ENCODE measurements at regions not wholly inside any gene's neighbourhood (a gene's known extent, or its start where the extent isn't known, plus 50 kb on each side); places are given as distances from the start of the nearest gene placed in this dataset.

DNA sequence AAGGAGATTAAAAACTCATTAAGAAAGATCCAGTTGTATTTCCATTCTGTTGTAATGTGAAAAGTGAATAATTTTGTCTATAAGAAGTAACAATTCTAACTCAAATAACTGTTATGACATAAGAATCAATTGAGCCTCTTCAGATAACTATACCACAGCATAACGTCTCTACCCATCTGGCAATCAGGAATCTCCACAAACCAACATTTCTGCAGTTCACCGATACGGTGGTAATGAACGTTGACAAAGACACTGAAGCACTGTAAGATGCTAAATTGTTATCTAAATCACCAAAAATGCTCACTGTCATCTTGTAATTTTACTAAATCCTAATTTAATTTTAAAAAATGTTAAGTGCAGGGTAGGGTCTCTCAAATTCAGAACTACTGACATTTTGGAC, 130.9 kb upstream of the USP15 start:
- no peak overlapping the region for H3K4me2 ChIP-seq (ENCODE audit: low read length)
- no peaks in the 10 kb centered on the region for H4K20me1 ChIP-seq (ENCODE audit: control insufficient read depth, insufficient read depth, low read depth, low read length)
- H3F3A ChIP-seq (ENCODE audit: control insufficient read depth, insufficient read depth): no peaks in the 10 kb centered on the region
- no peak overlapping the region for H3K4me3 ChIP-seq (ENCODE audit: low read length)
- H3K79me2 ChIP-seq (ENCODE audit: control insufficient read depth, low read length): no peaks in the 10 kb centered on the region
- no peaks in the 10 kb centered on the region for H3K9me2 ChIP-seq (replicated peaks; ENCODE audit: control insufficient read depth, low read length)
- no peaks in the 10 kb centered on the region for H3K9me3 ChIP-seq (ENCODE audit: control insufficient read depth, insufficient read depth, low read length)
- no peaks in the 10 kb centered on the region for H3K4me1 ChIP-seq (ENCODE audit: control insufficient read depth, low read length)
- H3K27ac ChIP-seq (ENCODE audit: low read depth, low read length): no peak overlapping the region
- no peaks in the 10 kb centered on the region for H3K36me3 ChIP-seq (ENCODE audit: control insufficient read depth, low read length)
- H3K27me3 ChIP-seq (ENCODE audit: control insufficient read depth, low read length): peaks cover 11% of the 10 kb centered on the region; the same call in 1 of the 2 replicates
- TF ChIP-seq, protein P1, sequence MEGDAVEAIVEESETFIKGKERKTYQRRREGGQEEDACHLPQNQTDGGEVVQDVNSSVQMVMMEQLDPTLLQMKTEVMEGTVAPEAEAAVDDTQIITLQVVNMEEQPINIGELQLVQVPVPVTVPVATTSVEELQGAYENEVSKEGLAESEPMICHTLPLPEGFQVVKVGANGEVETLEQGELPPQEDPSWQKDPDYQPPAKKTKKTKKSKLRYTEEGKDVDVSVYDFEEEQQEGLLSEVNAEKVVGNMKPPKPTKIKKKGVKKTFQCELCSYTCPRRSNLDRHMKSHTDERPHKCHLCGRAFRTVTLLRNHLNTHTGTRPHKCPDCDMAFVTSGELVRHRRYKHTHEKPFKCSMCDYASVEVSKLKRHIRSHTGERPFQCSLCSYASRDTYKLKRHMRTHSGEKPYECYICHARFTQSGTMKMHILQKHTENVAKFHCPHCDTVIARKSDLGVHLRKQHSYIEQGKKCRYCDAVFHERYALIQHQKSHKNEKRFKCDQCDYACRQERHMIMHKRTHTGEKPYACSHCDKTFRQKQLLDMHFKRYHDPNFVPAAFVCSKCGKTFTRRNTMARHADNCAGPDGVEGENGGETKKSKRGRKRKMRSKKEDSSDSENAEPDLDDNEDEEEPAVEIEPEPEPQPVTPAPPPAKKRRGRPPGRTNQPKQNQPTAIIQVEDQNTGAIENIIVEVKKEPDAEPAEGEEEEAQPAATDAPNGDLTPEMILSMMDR (IDR thresholded peaks at IDR 0.05; ENCODE audit: low read depth, low read length, poor library complexity, severe bottlenecking): no peak
- no peak for TF ChIP-seq EZH2phosphoT487 (IDR thresholded peaks at IDR 0.05; ENCODE audit: borderline replicate concordance, low read length)

DNA sequence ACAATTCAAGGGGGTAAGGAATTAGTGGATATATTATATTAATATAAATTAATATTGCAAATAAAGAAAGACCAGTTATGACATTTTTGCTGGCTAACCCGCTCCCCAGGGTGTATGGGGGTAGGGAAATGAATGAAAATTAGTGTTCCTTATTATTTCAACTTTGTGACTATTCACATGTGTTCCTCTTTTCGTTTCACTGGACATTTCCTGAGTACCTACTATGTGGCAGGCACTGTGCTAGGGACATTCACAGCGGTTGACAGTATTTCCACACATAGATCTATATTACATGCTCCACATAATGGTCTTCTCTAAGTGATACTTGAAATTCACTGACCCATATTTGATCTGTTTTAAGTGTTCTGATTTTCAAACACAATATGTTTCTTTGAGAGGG, 129.8 kb upstream of the USP15 start:
- Histone ChIP-seq H3K36me3 (ENCODE audit: control insufficient read depth, low read length) (no peaks in the 10 kb centered on the region), H3K9me2 (replicated peaks; ENCODE audit: control insufficient read depth, low read length) (no peaks in the 10 kb centered on the region), H3K27ac (ENCODE audit: low read depth, low read length) (no peak overlapping the region), H4K20me1 (ENCODE audit: control insufficient read depth, insufficient read depth, low read depth, low read length) (no peaks in the 10 kb centered on the region), H3K4me1 (ENCODE audit: control insufficient read depth, low read length) (no peaks in the 10 kb centered on the region), H3K4me2 (ENCODE audit: low read length) (no peak overlapping the region), H3K9me3 (ENCODE audit: control insufficient read depth, insufficient read depth, low read length) (no peaks in the 10 kb centered on the region), H3F3A (ENCODE audit: control insufficient read depth, insufficient read depth) (no peaks in the 10 kb centered on the region), H3K4me3 (ENCODE audit: low read length) (no peak overlapping the region), H3K27me3 (ENCODE audit: control insufficient read depth, low read length) (peaks cover 11% of the 10 kb centered on the region; the same call in 1 of the 2 replicates), H3K79me2 (ENCODE audit: control insufficient read depth, low read length) (no peaks in the 10 kb centered on the region)
- TF ChIP-seq EZH2phosphoT487 (IDR thresholded peaks at IDR 0.05; ENCODE audit: borderline replicate concordance, low read length): no peak
- TF ChIP-seq, protein P1 (IDR thresholded peaks at IDR 0.05; ENCODE audit: low read depth, low read length, poor library complexity, severe bottlenecking): no peak

DNA sequence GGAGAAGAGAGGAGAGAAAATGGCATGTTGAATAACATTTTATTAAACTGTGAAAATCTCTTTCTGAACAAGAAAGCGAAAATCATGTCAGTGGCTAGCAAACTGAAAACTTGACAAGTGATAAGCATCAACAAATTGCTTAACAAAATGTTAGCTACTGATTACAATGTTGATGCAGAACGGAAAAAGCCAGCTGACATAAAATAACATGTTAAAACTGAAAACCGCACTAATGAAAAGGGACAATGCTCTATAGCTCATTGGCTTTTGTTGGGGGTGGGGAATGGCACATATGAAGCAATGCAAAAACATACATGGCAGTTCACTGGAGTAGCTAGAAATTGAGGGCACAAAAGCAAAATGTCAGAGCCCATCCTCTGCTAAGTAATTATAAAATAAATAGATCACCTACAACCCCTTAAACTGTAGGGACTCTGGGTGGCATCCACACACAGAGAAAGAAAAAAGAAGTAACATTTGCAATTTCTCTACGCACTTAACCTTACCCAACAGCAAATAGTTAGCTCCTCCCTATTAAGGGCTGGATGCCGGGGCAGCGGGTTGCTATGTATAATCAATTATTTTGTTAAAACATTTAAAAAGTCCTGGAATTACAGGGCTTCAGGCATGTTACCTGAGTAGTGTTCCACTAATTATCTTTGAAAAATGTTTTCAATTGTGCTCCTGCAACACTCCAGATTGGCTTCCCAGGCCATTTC, 129.2 kb upstream of the USP15 start:
- Histone ChIP-seq H3K79me2 (ENCODE audit: control insufficient read depth, low read length) (no peaks in the 10 kb centered on the region), H3K36me3 (ENCODE audit: control insufficient read depth, low read length) (no peaks in the 10 kb centered on the region), H3K27ac (ENCODE audit: low read depth, low read length) (no peak overlapping the region), H3K4me1 (ENCODE audit: control insufficient read depth, low read length) (no peaks in the 10 kb centered on the region), H3F3A (ENCODE audit: control insufficient read depth, insufficient read depth) (no peaks in the 10 kb centered on the region), H4K20me1 (ENCODE audit: control insufficient read depth, insufficient read depth, low read depth, low read length) (no peaks in the 10 kb centered on the region), H3K4me2 (ENCODE audit: low read length) (no peak overlapping the region), H3K9me3 (ENCODE audit: control insufficient read depth, insufficient read depth, low read length) (no peaks in the 10 kb centered on the region), H3K9me2 (replicated peaks; ENCODE audit: control insufficient read depth, low read length) (no peaks in the 10 kb centered on the region), H3K27me3 (ENCODE audit: control insufficient read depth, low read length) (peaks cover 11% of the 10 kb centered on the region; the same call in 1 of the 2 replicates), H3K4me3 (ENCODE audit: low read length) (no peak overlapping the region)
- TF ChIP-seq, protein P1 (IDR thresholded peaks at IDR 0.05; ENCODE audit: low read depth, low read length, poor library complexity, severe bottlenecking): no peak
- no peak for TF ChIP-seq EZH2phosphoT487 (IDR thresholded peaks at IDR 0.05; ENCODE audit: borderline replicate concordance, low read length)

Data from DOHH2 (cell line).